Endothelial cell of umbilical vein (primary cell): ENCODE measurements at regions not wholly inside any gene's neighbourhood (a gene's known extent, or its start where the extent isn't known, plus 50 kb on each side); places are given as distances from the start of the nearest gene placed in this dataset.

Experiments used
- BruUV-seq: library from RNA; stranded (reverse); fragments of 400-500 nt; replicated peaks from 2 replicates; lab custom pipeline; 2021; lab: Mats Ljungman, UMichigan
- CTCF ChIA-PET: fragments of 300-600, 350-600 bp; sonication (Branson Sonifier 250); formaldehyde crosslinking; loops from one replicate; lab custom pipeline; 2021; ENCODE audit warnings: antibody characterized with exemption, inconsistent platforms; lab: Charles Lee
- POLR2A ChIA-PET: fragments of 300-600, 350-600 bp; sonication (Branson Sonifier 250); formaldehyde crosslinking; loops from one replicate; lab custom pipeline; 2021; ENCODE audit warnings: antibody characterized with exemption, inconsistent platforms; lab: Charles Lee
- DNase-seq: peaks from one replicate; pipeline ENCODE4 v3.0.0-alpha.2; 2011; ENCODE audit warnings: low read depth, low spot score
- FAIRE-seq: peaks from 2 replicates; lab custom pipeline; 2011; peaks lifted over from hg19 to GRCh38; lab: Jason Lieb, UNC
- H2AFZ ChIP-seq: 2 replicates; pipeline ENCODE4 v1.6.0; 2012; ENCODE audit warnings: low read depth, low read length, control low read depth, inconsistent platforms
- H3K27ac ChIP-seq: 2 replicates; pipeline ENCODE4 v1.5.1; 2011; ENCODE audit warnings: low read depth, mild to moderate bottlenecking, control low read depth, low read length, moderate library complexity; ENCODE audit not compliant: insufficient read depth
- H3K27me3 ChIP-seq, 2 experiments: 2 replicates each; pipeline versions ENCODE4 v1.6.0 to v1.6.1; 2011; ENCODE audit warnings: low read length in 2 of 2, mixed read lengths in 1 of 2; ENCODE audit not compliant: control insufficient read depth in 2 of 2, insufficient read depth in 2 of 2
- H3K36me3 ChIP-seq, 2 experiments: 2 replicates in 1 of 2; 3 replicates in 1 of 2; pipeline ENCODE4 v1.5.1; 2011; ENCODE audit warnings: low read length in 2 of 2, mild to moderate bottlenecking in 1 of 2, moderate library complexity in 1 of 2; ENCODE audit not compliant: control insufficient read depth in 2 of 2, insufficient read depth in 2 of 2; ENCODE audit errors: extremely low read depth in 1 of 2
- H3K4me1 ChIP-seq: 3 replicates; pipeline ENCODE4 v1.5.1; 2011; ENCODE audit warnings: mild to moderate bottlenecking, low read length; ENCODE audit not compliant: control insufficient read depth, insufficient read depth; ENCODE audit errors: extremely low read depth
- H3K4me2 ChIP-seq: 2 replicates; pipeline ENCODE4 v1.6.1; 2011; ENCODE audit warnings: low read length, control low read depth, mixed read lengths; ENCODE audit not compliant: insufficient read depth
- H3K4me3 ChIP-seq, 3 experiments: fragments of 200-600 bp in 1 of 3; sonication (generic), shearing (Covaris generic) in 1 of 3; replicated peaks in 1 of 3; 2 replicates each; pipeline ENCODE4 v1.5.1; 2011 to 2016; ENCODE audit warnings: control low read depth in 3 of 3, low read length in 3 of 3, mild to moderate bottlenecking in 2 of 3, inconsistent platforms in 1 of 3, low read depth in 1 of 3, moderate library complexity in 1 of 3; ENCODE audit not compliant: insufficient read depth in 1 of 3
- H3K79me2 ChIP-seq: 2 replicates; pipeline ENCODE4 v1.6.0; 2012; ENCODE audit warnings: low read length, inconsistent platforms; ENCODE audit not compliant: control insufficient read depth, insufficient read depth
- H3K9ac ChIP-seq: replicated peaks from 2 replicates; pipeline ENCODE3; 2011; ENCODE audit warnings: low read length, control low read depth; ENCODE audit not compliant: insufficient read depth; ENCODE audit errors: extremely low read depth
- H3K9me1 ChIP-seq: replicated peaks from 3 replicates; pipeline ENCODE4 v1.6.0; 2011; ENCODE audit warnings: mild to moderate bottlenecking, low read length; ENCODE audit not compliant: control insufficient read depth, insufficient read depth; ENCODE audit errors: extremely low read depth
- H3K9me3 ChIP-seq: replicated peaks from 2 replicates; pipeline ENCODE4 v1.5.1; 2012; ENCODE audit warnings: low read length, inconsistent platforms; ENCODE audit not compliant: control insufficient read depth, insufficient read depth
- H4K20me1 ChIP-seq: replicated peaks from 2 replicates; pipeline ENCODE3; 2011; ENCODE audit warnings: mild to moderate bottlenecking, low read length; ENCODE audit not compliant: control insufficient read depth, insufficient read depth; ENCODE audit errors: extremely low read depth
- CTCF ChIP-seq, 2 donors: IDR thresholded peaks; 1 replicate in 1 of 2; 2 replicates in 1 of 2; pipeline ENCODE4 v1.5.1; 2011; ENCODE audit warnings: low read length in 2 of 2, mild to moderate bottlenecking in 2 of 2, moderate library complexity in 2 of 2, control low read depth in 1 of 2, inconsistent platforms in 1 of 2, low read depth in 1 of 2; ENCODE audit not compliant: insufficient read depth in 1 of 2; ENCODE audit errors: extremely low read depth in 1 of 2
- EZH2 ChIP-seq: IDR thresholded peaks from 2 replicates; pipeline ENCODE4 v1.6.1; 2012; ENCODE audit warnings: borderline replicate concordance, low read depth, mild to moderate bottlenecking, moderate library complexity, low read length, inconsistent platforms; ENCODE audit not compliant: severe bottlenecking
- FOS ChIP-seq: IDR thresholded peaks from 2 replicates; pipeline ENCODE4 v1.6.1; 2011; ENCODE audit warnings: mild to moderate bottlenecking, low read length, moderate library complexity, borderline replicate concordance; ENCODE audit not compliant: insufficient read depth
- GATA2 ChIP-seq: IDR thresholded peaks from 2 replicates; pipeline ENCODE4 v1.7.0; 2011; ENCODE audit warnings: low read depth, mild to moderate bottlenecking, moderate library complexity, mixed read lengths, low read length; ENCODE audit not compliant: insufficient read length, insufficient read depth
- JUN ChIP-seq: IDR thresholded peaks from 2 replicates; pipeline ENCODE4 v1.6.1; 2011; ENCODE audit warnings: borderline replicate concordance, low read depth; ENCODE audit not compliant: insufficient read length, insufficient read depth
- MAX ChIP-seq: IDR thresholded peaks from 2 replicates; pipeline ENCODE4 v1.6.1; 2011; ENCODE audit not compliant: insufficient read depth, insufficient read length
- POLR2A ChIP-seq: IDR thresholded peaks from 2 replicates; pipeline ENCODE4 v1.6.1; 2012; ENCODE audit warnings: low read depth, mild to moderate bottlenecking, control low read depth, low read length
- dilution Hi-C: fragments of 300-500 bp; cut with MboI; formaldehyde crosslinking; loops from one replicate; pipeline ENCODE4 v1.15.0; 2019; ENCODE audit warnings: low sequenced_read_pairs; ENCODE audit not compliant: extremely low pct_ligation_motif_present
- intact Hi-C: fragments of 100-400 bp; cut with micrococcal nuclease; formaldehyde crosslinking; loops from one replicate; pipeline ENCODE4 v1.10.0; 2022

- Histone ChIP-seq H3K27ac (no peak overlapping the region), H2AFZ (no peak overlapping the region), H3K79me2 (no peaks in the 10 kb centered on the region), H3K9me1 (no peaks in the 10 kb centered on the region), H3K27me3 (no peaks in the 10 kb centered on the region), H3K36me3 (no peaks in the 10 kb centered on the region), H3K4me3 (no peak overlapping the region), H3K4me2 (no peak overlapping the region), H3K9ac (no peak overlapping the region), H3K4me1 (no peaks in the 10 kb centered on the region), H4K20me1 (no peaks in the 10 kb centered on the region), H3K9me3 (peaks cover 9% of the 10 kb centered on the region)
- POLR2A ChIA-PET = no interaction called here
- dilution Hi-C loops = no loop called here
- intact Hi-C loops = no loop called here
- no peak for TF ChIP-seq JUN
- CTCF ChIA-PET = no interaction called here
- no peak for FAIRE-seq
- no TSS peak for BruUV-seq
- DNase-seq = no peak
Observed at GRCh38 chr13:112007191-112007590, 59.8 kb upstream of the SOX1 start.

DNA sequence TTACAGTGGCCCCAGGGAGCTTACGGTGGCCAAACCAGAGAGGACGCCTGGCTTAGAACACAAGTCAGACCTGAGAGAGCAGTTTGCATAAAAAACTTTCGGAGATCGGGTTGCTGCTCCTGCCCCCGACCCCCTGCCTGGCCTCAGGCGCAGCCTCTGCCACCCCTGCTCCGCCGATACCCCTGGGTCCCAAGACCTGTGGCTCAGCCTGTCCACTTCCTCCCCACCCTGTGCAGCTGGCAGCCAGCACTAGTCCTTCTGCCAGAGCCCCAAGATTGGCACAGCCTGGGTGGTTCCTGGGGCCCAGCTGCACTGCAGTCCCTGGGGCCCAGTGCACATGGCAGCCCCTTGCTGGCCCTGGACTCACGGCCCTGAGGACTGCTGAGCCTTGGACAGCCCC lies 56.2 kb upstream of the SOX1 start:
- H3K9me1 ChIP-seq = no peaks in the 10 kb centered on the region
- no peak overlapping the region for H2AFZ ChIP-seq
- H3K4me1 ChIP-seq = no peaks in the 10 kb centered on the region
- peaks cover 9% of the 10 kb centered on the region for H3K9me3 ChIP-seq
- ChIA-PET CTCF (no interaction called here), POLR2A (no interaction called here)
- H4K20me1 ChIP-seq = no peaks in the 10 kb centered on the region
- dilution Hi-C loops (no loop called here), intact Hi-C loops (no loop called here)
- no peaks in the 10 kb centered on the region for H3K79me2 ChIP-seq
- BruUV-seq = no TSS peak
- no peak overlapping the region for H3K9ac ChIP-seq
- DNase-seq = no peak
- no peak overlapping the region for H3K4me3 ChIP-seq
- TF ChIP-seq JUN (no peak), POLR2A (no peak), MAX (no peak), GATA2 (no peak), CTCF (IDR thresholded peaks at IDR 0.05; ENCODE audit: extremely low read depth in 1 of 2, insufficient read depth in 1 of 2, low read depth in 1 of 2, low read length in 2 of 2) (no peak), FOS (no peak), EZH2 (no peak)
- no peak for FAIRE-seq
- no peaks in the 10 kb centered on the region for H3K27me3 ChIP-seq
- H3K27ac ChIP-seq = no peak overlapping the region
- H3K4me2 ChIP-seq = no peak overlapping the region
- no peaks in the 10 kb centered on the region for H3K36me3 ChIP-seq
